ENCODE measurements at regions not wholly inside any gene's neighbourhood (a gene's known extent, or its start where the extent isn't known, plus 50 kb on each side); places are given as distances from the start of the nearest gene placed in this dataset.

DNA sequence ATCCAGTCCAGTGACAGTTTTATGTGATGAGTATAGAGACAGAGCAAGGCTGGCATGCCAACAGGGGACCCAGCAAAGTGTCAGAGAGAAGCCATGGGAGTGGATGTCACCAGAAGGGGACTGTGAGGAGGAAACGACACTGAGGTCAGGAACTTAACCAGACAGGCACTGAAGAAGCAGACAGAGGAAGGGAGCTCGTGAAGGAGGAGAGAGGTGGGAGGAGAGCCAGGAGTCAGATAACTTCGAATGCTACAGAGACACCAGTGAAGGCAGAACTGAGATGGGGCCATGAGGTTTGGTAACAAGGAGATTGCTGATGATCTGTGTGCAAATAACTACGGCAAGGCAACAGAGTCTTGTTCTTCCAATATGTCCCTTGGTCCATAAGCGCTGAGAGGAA, 211.1 kb upstream of the FOXA2 start:
- DNase-seq, result no peak

- DNase-seq, result no peak
These were observed 211.5 kb upstream of the FOXA2 start for GRCh38 chr20:22795871-22796270.

GRCh38 chr20:22796469-22797077, 212.2 kb upstream of the FOXA2 start:
- DNase-seq, result no peak

DNA sequence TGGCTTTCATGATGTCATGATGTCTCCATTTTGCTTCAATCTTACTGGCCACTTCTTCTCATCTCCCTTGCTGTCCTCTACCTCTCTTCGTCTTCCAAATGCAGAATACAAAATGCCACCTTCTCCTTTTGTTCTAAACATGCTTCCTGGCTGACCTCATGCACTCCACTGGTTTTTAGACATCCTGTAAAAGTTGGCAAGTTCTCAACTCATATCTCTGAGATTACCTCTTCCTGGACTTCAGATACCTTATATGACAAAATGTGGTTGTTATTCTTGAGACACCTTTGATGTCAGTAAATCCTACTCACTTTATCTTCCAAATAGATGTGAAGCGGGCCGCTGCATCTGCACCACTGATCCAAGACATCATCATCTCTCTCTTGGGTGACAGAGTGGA, 212.7 kb upstream of the FOXA2 start:
- DNase-seq, result no peak

GRCh38 chr20:22799687-22800086, 215.3 kb upstream of the FOXA2 start:
- DNase-seq, result no peak

DNA sequence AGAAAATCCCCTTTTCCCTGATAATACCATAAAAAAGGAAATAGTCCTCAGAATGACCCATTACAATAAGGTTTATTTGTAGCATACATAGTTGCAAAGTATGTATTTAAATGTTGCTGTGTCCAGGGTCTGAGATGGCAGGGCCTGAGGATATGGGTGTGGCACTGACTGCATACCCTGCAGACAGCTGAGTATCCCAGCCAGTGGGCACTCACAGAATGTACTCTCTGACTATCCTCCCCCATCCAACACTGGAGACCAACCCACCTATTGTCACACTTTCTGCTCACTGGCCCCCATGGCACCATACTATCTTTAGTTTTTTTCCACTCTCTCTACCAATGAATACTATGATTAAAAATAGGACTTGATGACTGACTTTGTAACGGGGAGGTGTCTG, 215.8 kb upstream of the FOXA2 start:
- no peak for DNase-seq

DNA sequence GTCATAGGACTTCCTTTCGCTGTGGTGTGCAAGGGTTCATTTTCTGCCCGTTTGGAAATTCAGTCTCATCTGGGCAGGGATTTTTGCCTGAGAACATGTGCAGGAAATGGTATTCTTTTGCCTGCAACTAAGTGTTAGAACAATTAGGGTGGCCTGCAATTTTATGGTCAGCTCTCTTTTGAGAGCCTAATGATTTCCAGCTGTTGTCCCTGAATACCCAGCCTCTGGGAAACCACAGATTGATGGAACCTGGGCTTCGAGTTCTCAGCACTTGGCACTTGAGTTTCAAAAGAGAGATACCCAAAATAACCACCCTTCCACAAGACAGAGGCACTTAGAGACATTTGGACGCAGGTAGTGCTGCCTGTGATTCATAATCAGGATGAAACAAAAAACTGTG, 217.2 kb upstream of the FOXA2 start:
- no peak for DNase-seq

GRCh38 chr20:22802296-22802695, 217.9 kb upstream of the FOXA2 start:
- DNase-seq, result no peak

GRCh38 chr20:22805219-22805618, 220.8 kb upstream of the FOXA2 start:
- DNase-seq, result peak; percentile 27

DNA sequence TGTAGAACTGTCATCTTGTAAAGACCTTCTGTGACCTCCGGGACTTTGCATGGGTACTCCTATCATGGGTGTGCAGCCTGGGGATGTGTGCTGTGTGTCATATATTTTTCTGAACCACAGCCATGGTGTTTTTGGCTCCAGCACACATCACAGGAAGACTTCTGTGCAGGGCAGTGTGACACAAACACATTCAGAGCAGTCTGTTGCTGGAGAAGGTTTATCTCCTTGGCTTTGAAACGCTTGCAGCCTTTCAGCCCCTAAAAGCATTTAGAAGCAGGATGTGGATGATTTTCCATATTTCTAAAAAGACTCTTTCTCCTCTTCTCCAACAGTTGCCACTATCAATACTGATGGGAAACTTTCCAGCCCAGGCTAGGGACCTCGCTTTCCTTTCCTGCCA, 221.6 kb upstream of the FOXA2 start:
- no peak for DNase-seq

DNA sequence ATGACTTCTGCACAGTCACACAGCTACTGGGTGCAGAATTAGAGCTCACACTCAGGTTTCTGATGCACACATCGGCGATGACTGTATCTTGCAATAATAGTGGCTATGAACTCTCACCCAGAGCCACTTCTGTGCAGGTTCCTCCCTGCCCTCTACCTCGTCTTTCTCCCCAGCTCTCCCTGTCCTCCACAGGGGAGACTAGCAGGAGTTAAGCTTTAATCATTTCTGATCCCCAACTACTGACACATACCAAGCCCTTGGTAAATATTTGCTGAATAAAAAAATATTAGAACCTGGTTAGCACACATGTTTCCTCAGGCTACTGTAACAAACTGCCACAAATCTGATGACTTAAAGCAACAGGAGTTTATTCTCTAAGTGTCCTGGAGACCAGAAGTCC, 222.7 kb upstream of the FOXA2 start:
- DNase-seq, result peak; percentile 9

DNA sequence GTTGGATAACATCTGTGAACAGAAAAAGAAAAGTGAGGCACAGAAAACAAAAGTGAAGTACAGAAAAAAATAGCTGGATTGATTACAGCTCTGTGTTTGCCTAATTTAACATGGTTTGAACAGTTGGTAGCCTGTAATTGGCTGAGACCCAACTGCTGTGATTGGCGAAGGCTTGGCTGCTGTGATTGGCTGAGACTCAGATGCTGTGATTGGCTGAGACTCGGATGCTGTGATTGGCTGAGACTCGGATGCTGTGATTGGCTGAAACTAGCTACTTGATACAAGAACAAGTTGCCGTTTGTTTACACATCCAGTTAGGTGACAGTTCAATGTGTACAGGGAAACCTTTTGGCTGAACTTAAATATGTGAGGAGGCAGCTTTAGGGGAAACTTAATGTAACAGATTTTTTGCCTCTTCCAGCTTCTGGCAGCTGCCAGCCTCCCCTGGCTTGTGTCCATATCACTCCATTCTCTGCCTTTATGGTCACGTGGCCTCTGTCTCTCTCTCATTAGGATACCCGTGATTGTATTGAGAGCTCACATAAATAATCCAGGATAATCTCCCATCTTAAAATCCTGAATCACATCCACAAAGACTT, 223.4 kb upstream of the FOXA2 start:
- peak; percentile 45 for DNase-seq

- peak; percentile 21 for DNase-seq
These were observed 224.3 kb upstream of the FOXA2 start for GRCh38 chr20:22808628-22809027.

DNA sequence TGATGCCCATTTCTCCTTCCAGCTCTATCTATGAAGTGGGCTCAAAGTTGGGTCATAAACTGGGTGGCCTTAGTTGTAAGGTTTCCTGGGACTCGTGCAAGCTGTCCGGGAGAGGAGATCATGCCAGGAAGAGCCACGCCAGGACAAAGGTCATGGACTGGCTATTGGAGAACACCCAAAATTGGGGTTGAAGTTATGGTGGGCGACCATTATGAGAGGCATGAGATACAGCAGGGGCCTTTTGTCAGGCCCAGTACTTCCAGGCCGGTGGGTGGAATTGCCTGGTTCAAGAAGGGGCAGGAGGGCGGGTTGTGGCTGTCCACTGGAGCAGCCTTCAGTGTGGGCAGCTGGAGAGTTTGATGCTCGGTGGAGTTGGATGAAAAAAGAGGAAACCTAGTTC, 225.1 kb upstream of the SSTR4 start:
- DNase-seq, result peak; percentile 25

DNA sequence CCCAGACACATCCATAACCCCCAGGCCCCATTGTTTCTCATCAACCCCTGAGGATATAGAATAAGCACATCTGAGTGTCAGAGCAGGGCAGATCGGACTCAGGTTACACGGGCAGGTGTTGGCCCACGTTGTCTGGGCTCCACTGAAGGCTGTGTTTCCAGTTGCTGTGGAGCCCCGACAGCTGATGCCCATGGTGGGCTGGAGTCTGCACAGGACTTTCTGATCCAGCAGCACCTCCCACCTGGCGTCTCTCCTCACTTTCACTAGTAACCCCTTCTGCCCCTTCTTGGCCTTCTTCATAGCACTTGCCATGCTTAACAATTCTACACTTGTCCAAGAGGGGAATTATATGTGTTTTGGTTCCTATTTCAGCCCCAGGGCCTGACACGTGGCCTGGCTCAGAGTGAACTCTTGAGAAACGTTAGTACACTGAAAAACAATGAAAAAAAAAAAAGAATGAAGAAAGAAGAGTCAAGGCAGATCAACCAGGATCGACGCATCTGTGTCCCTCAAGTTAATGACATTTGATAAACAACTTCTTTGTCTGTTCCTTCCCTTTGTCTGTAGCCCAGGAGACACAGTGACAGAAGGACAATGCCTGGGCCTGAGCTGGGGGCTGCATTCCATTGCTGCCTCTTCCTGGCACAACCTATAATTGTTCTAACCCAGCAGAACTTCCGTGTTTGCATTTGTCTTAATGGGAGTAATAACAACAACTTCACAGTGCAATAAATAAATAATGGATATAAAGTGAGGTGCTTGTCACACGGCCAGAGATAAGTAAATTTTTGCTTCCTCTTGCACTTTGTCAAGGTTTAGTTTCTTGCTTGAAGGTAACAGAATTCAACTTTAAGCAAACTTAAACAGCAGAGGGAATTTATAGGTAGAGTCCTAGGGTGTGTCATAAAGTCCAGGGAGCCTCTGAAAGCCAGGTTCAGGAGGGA, 224.2 kb upstream of the SSTR4 start:
- peak; percentile 53 for DNase-seq

GRCh38 chr20:22814471-22815205, 220.5 kb upstream of the SSTR4 start:
- DNase-seq, result peak; percentile 38

GRCh38 chr20:22815206-22815551, 219.9 kb upstream of the SSTR4 start:
- DNase-seq, result peak; percentile 41

- peak; percentile 55 for DNase-seq
These were observed 219.4 kb upstream of the SSTR4 start for GRCh38 chr20:22815603-22816315.

GRCh38 chr20:22818636-22819035, 216.5 kb upstream of the SSTR4 start:
- DNase-seq, result no peak

DNA sequence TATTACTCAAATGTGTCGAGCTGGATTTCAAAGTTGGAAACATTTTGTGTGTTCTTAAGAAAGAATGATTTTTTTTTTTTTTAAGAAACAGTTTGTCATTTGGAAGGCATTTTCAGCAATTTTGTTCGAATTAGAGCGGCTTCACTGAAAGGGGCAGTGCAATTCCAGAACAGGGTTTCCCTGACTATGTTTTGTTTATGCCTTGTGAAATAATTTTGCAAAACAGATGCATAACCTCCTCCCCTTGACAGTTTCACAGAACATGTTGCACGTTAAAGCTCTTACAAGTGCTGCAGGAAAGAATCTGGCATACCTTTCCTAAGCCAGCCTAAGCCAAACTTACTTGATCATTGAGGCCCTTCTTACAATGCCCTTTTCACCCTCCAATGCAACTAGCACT, 216.0 kb upstream of the SSTR4 start:
- no peak for DNase-seq

DNA sequence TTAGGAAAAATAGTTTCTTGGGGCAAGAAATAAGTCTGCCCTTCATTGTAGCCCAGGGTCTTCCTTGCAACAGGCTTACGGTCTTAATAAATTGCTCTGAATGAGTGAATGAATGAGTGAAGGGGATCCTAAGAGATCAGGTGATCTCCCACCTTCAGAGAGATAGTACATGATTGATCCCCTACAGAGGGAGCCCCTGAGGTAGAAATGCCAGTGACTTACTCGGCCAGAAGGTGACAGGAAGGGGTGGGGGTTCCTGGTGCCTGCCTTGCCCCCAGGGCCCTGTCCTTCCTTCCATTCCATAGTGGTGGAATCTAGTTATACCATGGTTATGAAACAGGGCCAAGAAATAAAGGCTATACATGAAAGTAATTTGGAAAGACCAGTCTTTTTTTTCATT, 215.3 kb upstream of the SSTR4 start:
- DNase-seq, result no peak

DNA sequence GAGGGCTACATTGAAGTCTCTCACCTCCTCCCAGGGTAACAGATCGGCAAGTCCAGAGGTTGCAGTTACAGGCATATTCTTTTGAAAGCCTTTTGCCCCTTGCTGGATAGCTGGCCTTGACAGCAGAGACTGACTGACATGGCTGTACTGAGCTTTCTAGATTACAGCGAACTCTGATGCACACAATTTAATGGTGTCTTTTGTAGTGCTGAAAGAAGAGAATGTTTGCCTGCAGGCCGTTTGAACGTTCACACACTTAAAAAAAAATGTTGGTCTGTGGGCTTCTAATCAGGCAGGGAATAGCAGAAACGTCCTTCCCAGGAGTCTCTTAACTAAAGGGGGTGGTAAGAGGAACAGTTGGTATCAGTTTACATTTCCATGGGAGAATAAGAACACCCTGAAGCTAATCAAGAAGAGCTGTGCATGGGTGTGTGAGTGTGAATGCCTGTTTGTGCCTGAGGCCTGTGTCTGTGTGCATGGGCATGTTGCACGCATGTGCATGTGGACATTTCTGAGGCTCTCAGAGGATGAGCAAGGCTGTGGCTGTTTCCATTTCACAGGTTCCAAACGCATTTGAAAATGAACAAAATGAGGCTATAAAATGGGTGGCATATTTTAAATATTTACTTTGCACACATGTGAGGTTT, 213.9 kb upstream of the SSTR4 start:
- DNase-seq, result peak; percentile 34

All from right forelimb (tissue), 1 donor.